Cardiac septum (tissue), 1 donor: ENCODE measurements at regions not wholly inside any gene's neighbourhood (a gene's known extent, or its start where the extent isn't known, plus 50 kb on each side); places are given as distances from the start of the nearest gene placed in this dataset.

Source experiments
- DNase-seq: peaks from one replicate; pipeline ENCODE4 v3.0.0-alpha.2; 2020; ENCODE audit warnings: low spot score
- intact Hi-C: fragments of 100-400 bp; cut with DNase I; formaldehyde crosslinking; loops from one replicate; pipeline ENCODE4 v1.14.0; 2022
- donor health status: DM: no; HTN: no; CAD: no.

GRCh38 chr5:13572163-13572562 is 372.3 kb downstream of the DNAH5 start:
- intact Hi-C loops: no loop called here
- no peak for DNase-seq

DNA sequence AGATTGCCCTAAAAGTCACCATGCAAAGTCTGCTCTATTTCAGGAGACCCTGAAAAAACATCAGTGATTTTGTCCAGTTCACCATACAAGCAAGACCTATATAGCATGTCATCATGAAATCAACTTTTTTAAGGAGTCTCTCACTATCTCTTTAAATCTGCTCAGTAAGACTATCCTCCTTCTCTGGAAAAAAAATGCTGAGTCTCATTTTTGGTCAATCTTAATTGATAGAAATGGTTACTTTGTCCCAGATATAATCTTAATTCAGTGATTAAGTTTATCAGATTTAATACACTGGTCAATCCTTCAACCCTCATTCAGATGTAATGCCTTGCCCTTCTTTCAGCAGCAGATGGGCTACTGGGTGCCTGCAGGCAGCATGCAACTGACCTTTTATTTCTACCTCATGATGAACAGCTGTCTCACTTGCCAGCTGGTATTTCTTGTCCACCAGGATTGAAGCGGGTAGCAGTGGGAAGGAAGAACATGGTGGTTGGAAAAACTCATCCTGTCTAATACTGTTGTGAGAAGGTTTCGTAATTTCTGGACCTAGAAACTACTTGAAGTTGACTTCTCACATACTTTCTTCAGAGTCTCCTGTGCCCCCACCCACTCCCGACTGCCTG is 375.3 kb downstream of the DNAH5 start:
- intact Hi-C loops: no loop called here

DNA sequence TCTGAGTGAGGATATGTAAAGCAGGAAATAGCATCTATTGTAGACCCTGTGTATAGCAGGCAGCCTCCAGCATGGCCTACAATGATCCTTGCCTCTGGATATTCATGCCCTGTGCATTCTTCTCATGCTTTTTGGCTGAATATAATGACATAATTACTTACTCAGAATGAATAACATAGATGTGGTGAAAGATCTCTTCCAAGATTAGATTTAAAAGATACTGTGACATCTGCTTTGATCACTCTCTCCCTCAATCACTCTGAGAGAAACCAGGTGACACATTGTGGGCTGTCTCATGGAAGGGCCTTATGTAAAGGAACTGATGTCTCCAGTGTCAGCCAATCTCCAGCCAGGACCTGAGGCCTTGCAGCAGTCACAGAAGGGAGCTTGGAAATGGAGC is 376.7 kb downstream of the DNAH5 start:
- intact Hi-C loops: no loop called here
- DNase-seq: no peak

More for the DNA sequence above, 375.3 kb downstream of the DNAH5 start:
- DNase-seq: no peak

DNA sequence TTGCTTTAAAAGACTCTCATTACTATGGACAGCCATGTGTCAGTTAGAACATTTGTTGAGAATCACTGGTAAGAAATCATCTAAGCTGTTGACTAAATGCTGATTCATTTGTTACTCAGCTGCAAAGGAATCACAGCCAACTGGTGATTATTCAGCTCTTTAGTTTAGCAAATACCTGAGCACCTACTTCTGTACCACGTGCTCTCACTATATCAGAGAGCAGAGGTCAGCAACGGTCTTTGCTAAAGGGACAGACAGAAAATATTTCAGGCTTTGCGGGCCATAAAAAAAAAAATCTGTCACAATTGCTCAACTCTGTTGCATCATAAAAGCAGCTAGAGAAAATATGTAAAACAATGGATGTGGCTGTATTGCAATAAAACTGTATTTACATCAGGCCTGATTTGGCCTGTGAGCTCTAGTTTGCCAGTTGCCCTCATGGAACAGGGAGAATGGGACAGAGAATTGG is 377.6 kb downstream of the DNAH5 start:
- intact Hi-C loops: no loop called here
- no peak for DNase-seq

GRCh38 chr5:13558408-13558807 is 386.1 kb downstream of the DNAH5 start:
- DNase-seq: no peak
- intact Hi-C loops: no loop called here

DNA sequence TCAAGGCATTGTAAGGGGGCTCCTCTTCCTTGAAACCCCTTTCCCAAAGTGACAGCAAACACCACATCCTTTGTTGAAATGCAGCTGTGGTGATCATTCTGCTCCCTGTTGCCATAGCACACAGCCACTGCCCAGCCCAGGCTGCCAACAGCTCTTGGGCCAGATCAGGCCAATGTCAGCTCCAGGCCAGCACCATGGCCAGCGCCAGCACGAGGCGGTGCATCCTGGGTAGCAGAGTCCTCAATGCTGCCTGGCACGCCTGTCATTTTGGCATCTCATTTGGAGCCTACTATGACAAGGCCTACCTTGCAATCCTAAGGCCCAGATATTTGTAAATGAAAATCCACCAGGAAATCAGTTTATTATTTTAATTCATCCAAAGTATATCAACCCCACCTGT is 390.6 kb downstream of the DNAH5 start:
- no peak for DNase-seq
- intact Hi-C loops: no loop called here

DNA sequence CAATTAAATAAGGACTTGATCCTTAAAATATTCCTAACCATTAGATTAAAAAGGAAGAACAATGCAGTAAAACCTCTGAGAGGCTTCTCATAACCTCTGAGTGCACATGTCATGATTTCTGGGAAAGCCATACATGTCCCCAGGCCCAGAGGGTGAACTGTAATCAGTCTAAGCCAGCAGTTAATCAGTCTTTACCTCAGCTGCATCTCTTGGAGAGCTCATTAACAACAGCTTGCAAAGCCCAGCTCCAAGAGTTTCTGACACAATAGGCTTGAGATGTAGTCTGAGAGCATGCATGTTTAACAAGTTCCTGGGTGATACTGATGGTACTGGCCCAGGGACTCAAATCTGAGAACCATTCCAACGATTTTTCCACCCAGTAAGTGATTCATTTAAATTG is 392.1 kb downstream of the DNAH5 start:
- DNase-seq: no peak
- intact Hi-C loops: no loop called here

DNA sequence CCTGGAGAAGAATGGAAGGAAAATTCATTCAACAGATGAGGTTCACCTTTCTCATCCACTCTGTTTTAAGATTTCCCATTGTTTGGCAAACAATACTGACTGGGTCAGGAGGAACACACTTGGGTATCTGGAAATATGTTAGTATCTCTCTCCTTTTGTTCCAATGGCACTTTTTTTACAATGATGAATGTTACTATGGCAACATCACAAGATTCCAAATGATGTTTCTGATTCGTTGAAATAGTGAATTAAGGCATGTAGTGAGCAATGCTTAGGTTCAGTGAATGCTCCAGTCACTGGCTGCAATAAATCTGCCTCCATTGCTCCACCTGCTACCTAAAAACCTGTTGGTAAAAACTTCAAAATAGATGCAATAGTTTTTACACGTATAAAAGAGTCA is 392.8 kb downstream of the DNAH5 start:
- intact Hi-C loops: no loop called here
- DNase-seq: no peak

DNA sequence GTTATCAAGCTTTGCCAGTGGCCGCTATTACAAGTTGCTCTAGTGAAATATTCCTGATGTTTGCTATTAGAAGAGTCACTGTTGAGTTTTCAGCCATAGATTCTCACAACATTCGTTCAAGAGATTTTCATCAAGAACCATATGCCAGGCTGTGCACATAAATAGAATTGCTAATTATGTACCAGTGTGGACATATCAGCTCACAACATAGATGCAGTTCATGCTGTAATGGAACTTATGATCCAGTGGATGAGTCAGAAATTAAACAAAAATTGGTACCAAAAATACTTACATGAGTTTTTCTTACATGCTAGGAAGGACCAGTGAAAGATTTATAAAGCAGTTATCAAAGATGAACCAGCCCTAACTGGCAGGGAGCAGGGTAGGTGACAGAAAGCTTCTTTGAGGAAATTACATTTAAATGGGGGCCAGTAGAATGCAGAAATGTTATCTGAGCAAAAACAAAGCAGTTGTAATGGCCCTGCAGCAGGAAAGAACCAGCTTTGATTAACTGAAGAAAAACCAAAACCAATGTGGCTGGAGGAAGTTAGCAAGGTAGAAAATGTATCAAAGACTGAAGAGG is 404.2 kb downstream of the DNAH5 start:
- DNase-seq: no peak
- intact Hi-C loops: no loop called here

GRCh38 chr5:13536933-13537332 is 407.6 kb downstream of the DNAH5 start:
- DNase-seq: no peak
- intact Hi-C loops: no loop called here

- DNase-seq: no peak
- intact Hi-C loops: no loop called here
Observed at GRCh38 chr5:13533833-13534232, 410.7 kb downstream of the DNAH5 start.

DNA sequence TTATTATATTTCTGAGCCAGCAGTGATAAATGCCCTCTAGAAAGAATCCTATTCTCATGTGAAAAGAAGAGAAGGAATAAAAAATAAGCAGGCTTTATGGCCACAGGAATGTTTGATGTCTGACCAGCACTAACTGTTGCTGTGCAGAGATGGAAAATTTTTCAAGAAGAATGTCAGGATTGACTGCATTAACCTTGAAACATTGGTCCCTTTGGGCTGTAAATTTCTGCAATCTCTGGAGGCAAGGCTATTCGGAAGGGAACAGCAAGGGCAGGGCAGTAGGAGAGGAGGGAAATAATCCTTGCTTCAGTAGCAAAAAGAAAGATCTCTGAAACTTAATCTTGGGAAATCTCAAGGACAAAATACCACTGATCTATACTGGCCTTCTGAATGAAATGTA is 415.2 kb downstream of the DNAH5 start:
- intact Hi-C loops: no loop called here
- no peak for DNase-seq

GRCh38 chr5:13524936-13525335 is 419.6 kb downstream of the DNAH5 start:
- intact Hi-C loops: no loop called here
- DNase-seq: no peak

DNA sequence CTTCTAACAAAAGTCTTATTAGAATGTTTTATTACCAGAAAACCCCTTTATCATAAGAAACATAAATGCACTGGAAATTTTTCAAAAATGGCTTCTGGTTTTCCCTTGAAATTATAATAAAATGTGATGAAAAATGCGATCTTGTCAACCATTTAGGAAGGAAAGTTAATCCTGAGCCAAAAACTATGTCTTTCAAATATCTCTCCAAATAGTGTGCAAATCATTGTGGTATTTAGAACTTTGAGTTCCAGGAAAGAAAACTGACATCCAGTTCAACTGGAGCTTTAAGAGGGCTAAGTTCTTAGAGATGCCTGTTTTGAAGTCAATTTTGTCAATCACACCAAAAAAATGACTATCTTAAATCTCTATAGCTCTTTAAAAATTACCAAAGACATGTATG is 425.4 kb downstream of the DNAH5 start:
- intact Hi-C loops: no loop called here

DNA sequence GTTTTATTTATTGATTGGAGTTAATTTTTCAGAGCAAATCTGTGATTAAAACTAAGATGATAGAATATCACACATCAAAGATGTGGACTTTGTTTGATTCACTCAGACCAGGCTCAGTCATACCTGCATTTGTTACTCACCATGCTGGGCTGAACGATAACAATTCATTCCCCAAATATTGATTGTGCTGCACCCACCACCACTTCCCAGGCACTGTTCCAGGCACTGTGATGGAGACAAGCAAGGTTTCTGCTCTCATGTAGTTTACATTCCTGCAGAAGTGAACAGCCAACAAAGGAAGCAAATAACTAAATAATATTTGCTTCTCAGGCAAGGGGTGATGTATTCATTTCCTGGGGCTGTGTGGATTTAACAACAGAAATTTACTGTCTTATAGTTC is 428.3 kb downstream of the DNAH5 start:
- DNase-seq: no peak
- intact Hi-C loops: no loop called here

More for the DNA sequence above, 425.4 kb downstream of the DNAH5 start:
- DNase-seq: no peak

DNA sequence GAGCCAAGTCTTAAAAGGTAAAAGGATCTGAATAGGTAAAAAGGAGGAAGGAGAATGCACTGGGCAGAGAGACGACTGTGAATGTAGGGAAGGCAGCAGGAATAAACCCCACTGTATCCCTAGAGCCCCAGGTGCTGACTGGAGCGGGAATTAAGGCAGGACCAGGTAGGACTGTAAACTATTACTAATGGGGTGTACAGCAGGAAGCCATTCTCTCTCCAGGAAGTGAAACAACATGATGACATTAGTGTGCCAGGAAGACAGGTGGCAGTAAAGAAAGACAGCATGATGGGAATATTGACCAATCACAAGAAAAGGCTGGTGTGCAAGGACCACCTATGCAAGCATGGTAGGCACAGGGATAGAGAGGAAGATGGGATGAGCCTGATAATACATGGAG is 433.0 kb downstream of the DNAH5 start:
- no peak for DNase-seq
- intact Hi-C loops: no loop called here

- DNase-seq: no peak
- intact Hi-C loops: no loop called here
Observed at GRCh38 chr5:13510616-13511015, 433.9 kb downstream of the DNAH5 start.

GRCh38 chr5:13508559-13508958 is 435.9 kb downstream of the DNAH5 start:
- intact Hi-C loops: no loop called here
- no peak for DNase-seq

DNA sequence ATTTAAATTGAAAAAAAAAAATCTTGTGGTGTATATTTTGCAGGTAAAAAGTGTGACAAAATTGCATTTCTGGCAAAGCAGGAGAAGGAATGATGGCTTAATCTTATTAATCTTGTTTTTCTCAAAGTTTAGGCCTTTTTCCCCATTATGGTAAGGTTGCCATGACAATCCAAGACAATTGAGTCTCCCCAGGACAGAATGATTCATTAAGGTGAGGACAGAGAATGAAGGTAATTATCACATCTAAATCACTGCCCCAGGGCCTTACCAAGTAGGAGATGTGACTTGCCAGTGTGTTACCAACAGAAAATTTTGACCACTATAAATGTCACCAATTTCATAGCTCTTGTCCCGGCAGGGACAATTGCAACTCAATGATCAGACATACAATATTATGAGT is 439.2 kb downstream of the DNAH5 start:
- DNase-seq: no peak
- intact Hi-C loops: no loop called here

- intact Hi-C loops: no loop called here
- no peak for DNase-seq
Observed at GRCh38 chr5:13503017-13503416, 441.5 kb downstream of the DNAH5 start.

GRCh38 chr5:13501176-13501575 is 443.3 kb downstream of the DNAH5 start:
- intact Hi-C loops: no loop called here

DNA sequence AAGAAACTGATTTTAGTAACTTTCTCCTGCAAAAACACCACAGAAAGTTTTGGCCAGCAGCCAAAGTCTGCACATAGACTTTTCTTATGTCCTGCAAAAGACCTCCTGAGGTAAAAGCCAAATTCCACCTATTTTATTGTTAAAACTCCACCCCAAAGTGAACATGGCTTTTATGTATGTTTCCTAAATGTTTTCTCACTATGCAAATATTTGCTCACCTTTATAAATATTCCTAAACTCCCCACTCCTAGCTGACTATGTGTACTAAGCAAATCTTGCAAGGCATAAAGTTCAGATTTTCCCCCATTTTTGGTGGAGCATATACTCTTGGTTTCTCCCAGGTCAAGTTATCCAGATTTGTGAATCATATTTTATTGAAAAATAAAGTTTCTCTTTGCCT is 446.2 kb downstream of the DNAH5 start:
- intact Hi-C loops: no loop called here
- DNase-seq: no peak

More at GRCh38 chr5:13501176-13501575, 443.3 kb downstream of the DNAH5 start:
- no peak for DNase-seq
